ENCODE measurements at regions not wholly inside any gene's neighbourhood (a gene's known extent, or its start where the extent isn't known, plus 50 kb on each side); places are given as distances from the start of the nearest gene placed in this dataset.

DNA sequence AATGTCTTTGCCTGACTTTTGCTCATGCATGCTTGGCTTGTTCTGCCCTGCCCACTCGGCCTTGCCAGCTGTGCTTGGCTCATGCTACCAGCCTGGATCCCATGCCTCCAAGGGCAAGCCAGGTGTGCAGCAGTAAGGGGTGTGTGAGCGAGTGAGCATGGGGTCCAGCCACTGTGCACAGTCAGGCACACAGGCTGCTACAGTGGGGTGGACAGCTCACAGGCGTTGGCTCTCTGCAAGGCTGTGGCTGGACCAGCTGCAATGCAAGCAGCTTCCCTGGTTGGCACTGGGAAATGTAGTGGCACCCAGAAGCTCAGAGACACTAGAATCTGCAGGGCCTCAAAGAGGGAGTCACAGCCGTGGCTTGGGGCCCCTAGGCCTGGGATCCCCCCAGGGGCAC lies 529.7 kb downstream of the DSC3 start:
- CTCF ChIA-PET = interaction anchor here (1.3 kb wide), 1 partner anchor 14 kb away, joined by 3 read pairs; no protein-coding TSS in a partner anchor
- H3K9me3 Mint-ChIP-seq = no peaks in the 10 kb centered on the region
- H3K4me1 Mint-ChIP-seq = no peaks in the 10 kb centered on the region
- no peaks in the 10 kb centered on the region for H3K36me3 Mint-ChIP-seq (ENCODE audit: low read depth)
- POLR2A ChIA-PET = no interaction called here
- no peaks in the 10 kb centered on the region for H3K27me3 Mint-ChIP-seq
- no peak for DNase-seq
- no peak overlapping the region for H3K4me3 Mint-ChIP-seq
- no peak overlapping the region for H3K27ac Mint-ChIP-seq

- Mint-ChIP-seq H3K4me3 (no peak overlapping the region), H3K27ac (no peak overlapping the region), H3K9me3 (no peaks in the 10 kb centered on the region), H3K27me3 (no peaks in the 10 kb centered on the region), H3K4me1 (no peaks in the 10 kb centered on the region), H3K36me3 (ENCODE audit: low read depth) (no peaks in the 10 kb centered on the region)
- DNase-seq = no peak
- ChIA-PET POLR2A (no interaction called here), CTCF (no interaction called here)
Observed at GRCh38 chr18:30510882-30511281, 531.7 kb downstream of the DSC3 start.

- Mint-ChIP-seq H3K36me3 (ENCODE audit: low read depth) (no peaks in the 10 kb centered on the region), H3K9me3 (no peaks in the 10 kb centered on the region), H3K27me3 (no peaks in the 10 kb centered on the region), H3K4me1 (no peaks in the 10 kb centered on the region), H3K4me3 (no peak overlapping the region), H3K27ac (no peak overlapping the region)
- POLR2A ChIA-PET = no interaction called here
- CTCF ChIA-PET = no interaction called here
- no peak for DNase-seq
Observed at GRCh38 chr18:30501594-30501993, 540.9 kb downstream of the DSC3 start.

GRCh38 chr18:30500240-30500945 lies 542.1 kb downstream of the DSC3 start:
- CTCF ChIA-PET = no interaction called here
- Mint-ChIP-seq H3K27ac (no peak overlapping the region), H3K36me3 (ENCODE audit: low read depth) (no peaks in the 10 kb centered on the region), H3K9me3 (no peaks in the 10 kb centered on the region), H3K4me1 (no peaks in the 10 kb centered on the region), H3K4me3 (no peak overlapping the region), H3K27me3 (no peaks in the 10 kb centered on the region)
- POLR2A ChIA-PET = no interaction called here
- no peak for DNase-seq

DNA sequence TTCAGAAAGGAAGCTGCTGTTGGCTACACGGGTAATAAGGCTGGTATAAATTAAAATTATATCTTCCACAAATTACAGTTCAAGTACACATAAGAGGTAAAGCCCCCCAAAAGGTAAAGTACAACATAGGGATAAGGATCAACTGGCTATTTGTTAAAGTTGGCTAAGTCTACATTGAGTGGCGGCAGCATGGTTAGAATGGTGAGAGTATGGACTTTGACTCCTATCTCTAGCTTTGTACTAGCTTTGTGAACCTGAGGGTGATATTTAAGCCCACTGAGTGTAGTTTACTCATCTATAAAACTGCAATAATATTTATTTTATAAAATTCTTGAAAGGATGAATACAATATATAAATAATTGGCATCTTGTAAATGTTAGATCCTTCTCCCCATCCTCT lies 542.8 kb downstream of the DSC3 start:
- ChIA-PET POLR2A (no interaction called here), CTCF (no interaction called here)
- H3K4me1 Mint-ChIP-seq = no peaks in the 10 kb centered on the region
- H3K4me3 Mint-ChIP-seq = no peak overlapping the region
- DNase-seq = no peak
- no peak overlapping the region for H3K27ac Mint-ChIP-seq
- no peaks in the 10 kb centered on the region for H3K27me3 Mint-ChIP-seq
- H3K36me3 Mint-ChIP-seq (ENCODE audit: low read depth) = no peaks in the 10 kb centered on the region
- H3K9me3 Mint-ChIP-seq = no peaks in the 10 kb centered on the region

DNA sequence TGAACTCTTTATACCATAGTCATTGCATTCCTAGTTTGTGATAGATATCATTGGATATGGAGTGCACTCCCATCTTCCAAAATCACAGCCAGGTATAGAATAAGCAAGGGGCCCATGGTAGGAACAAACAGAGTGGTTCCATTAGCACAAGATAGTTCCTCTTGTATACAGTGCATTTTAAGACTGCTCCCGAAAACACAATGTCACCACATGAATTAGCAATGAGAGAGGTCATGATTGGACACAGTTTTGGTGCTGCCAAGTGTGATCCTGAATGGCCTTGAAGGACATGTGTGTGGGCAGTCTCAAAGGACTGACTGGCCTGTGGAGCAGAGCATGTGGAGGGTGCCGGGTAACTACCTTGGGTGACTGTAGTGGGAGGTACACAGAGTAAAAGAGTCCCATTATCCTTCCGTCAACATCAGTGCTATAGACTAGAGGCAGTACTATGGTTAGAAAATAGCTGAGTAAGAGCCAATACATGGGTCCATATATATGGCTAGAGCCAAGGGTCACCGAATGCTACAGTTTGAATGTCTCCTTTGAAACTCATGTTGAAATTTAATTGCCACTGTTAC lies 549.9 kb downstream of the DSC3 start:
- no peak overlapping the region for H3K4me3 Mint-ChIP-seq
- no peaks in the 10 kb centered on the region for H3K36me3 Mint-ChIP-seq (ENCODE audit: low read depth)
- H3K27me3 Mint-ChIP-seq = no peaks in the 10 kb centered on the region
- ChIA-PET POLR2A (no interaction called here), CTCF (no interaction called here)
- H3K27ac Mint-ChIP-seq = no peak overlapping the region
- no peaks in the 10 kb centered on the region for H3K4me1 Mint-ChIP-seq
- H3K9me3 Mint-ChIP-seq = no peaks in the 10 kb centered on the region
- DNase-seq = no peak

- Mint-ChIP-seq H3K9me3 (no peaks in the 10 kb centered on the region), H3K27ac (no peak overlapping the region), H3K36me3 (ENCODE audit: low read depth) (no peaks in the 10 kb centered on the region), H3K27me3 (no peaks in the 10 kb centered on the region), H3K4me3 (no peak overlapping the region), H3K4me1 (no peaks in the 10 kb centered on the region)
- CTCF ChIA-PET = no interaction called here
- POLR2A ChIA-PET = no interaction called here
- no peak for DNase-seq
Observed at GRCh38 chr18:30491815-30492551, 550.6 kb downstream of the DSC3 start.

DNA sequence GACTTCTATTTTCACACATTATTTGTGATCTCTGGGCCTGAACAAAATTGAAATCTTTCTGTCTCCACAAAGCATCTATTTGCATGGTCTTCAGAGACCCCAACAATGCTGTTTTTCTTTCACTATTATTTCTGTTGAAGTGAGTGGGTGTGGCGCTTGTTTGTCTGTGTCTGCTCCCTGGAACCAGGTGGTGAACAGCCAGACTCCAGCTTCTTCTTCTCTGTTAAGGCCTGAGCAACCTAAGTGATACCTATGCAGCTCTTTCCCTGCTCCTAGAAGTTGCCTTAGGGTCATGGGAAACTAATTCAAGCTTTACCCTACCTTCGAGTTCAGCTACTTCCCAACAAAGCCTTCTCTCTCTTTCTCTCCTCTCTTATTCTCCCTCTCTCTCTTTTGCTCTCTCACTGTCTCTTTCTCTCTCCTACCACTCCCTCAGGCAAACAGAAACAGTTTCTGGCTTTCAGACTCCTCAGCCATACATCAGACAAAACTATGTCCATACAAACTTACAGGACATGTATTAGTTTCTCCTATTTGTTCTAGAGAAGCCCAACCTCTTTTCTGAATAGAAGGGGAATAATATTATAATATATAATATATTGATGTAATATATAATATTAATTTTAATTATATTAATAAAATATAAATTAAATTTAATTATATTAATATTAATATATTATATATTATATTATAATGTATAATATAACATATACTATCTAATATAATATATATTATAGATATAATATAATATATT lies 552.5 kb downstream of the DSC3 start:
- no peaks in the 10 kb centered on the region for H3K4me1 Mint-ChIP-seq
- H3K9me3 Mint-ChIP-seq = no peaks in the 10 kb centered on the region
- no peak overlapping the region for H3K4me3 Mint-ChIP-seq
- no peak for DNase-seq
- POLR2A ChIA-PET = no interaction called here
- CTCF ChIA-PET = no interaction called here
- no peaks in the 10 kb centered on the region for H3K36me3 Mint-ChIP-seq (ENCODE audit: low read depth)
- no peaks in the 10 kb centered on the region for H3K27me3 Mint-ChIP-seq
- no peak overlapping the region for H3K27ac Mint-ChIP-seq

- no peaks in the 10 kb centered on the region for H3K27me3 Mint-ChIP-seq
- no peaks in the 10 kb centered on the region for H3K36me3 Mint-ChIP-seq (ENCODE audit: low read depth)
- H3K9me3 Mint-ChIP-seq = no peaks in the 10 kb centered on the region
- POLR2A ChIA-PET = no interaction called here
- no peak overlapping the region for H3K4me3 Mint-ChIP-seq
- H3K4me1 Mint-ChIP-seq = no peaks in the 10 kb centered on the region
- no peak for DNase-seq
- no peak overlapping the region for H3K27ac Mint-ChIP-seq
- CTCF ChIA-PET = no interaction called here
Observed at GRCh38 chr18:30487962-30488361, 554.6 kb downstream of the DSC3 start.

DNA sequence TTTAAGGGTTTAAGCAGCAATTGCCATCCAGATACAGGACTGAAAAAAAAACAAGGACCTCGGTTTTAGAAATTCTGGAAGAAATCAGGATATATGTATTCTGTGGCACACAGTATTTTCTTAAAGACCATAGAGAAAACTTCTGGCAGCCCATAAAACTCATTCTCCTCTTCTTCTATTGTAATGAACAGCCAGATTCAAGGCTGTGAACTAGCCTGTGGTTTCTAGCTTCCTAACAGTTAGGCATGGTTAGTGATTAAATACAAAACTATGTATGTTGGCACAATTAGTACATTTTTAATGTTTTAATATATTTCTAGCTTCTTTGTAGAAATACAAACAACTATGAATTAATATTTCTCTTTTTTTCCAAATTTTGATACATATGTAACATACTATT lies 555.7 kb downstream of the DSC3 start:
- Mint-ChIP-seq H3K4me3 (no peak overlapping the region), H3K27ac (no peak overlapping the region), H3K9me3 (no peaks in the 10 kb centered on the region), H3K4me1 (no peaks in the 10 kb centered on the region), H3K27me3 (no peaks in the 10 kb centered on the region), H3K36me3 (ENCODE audit: low read depth) (no peaks in the 10 kb centered on the region)
- DNase-seq = no peak
- CTCF ChIA-PET = no interaction called here
- POLR2A ChIA-PET = no interaction called here

DNA sequence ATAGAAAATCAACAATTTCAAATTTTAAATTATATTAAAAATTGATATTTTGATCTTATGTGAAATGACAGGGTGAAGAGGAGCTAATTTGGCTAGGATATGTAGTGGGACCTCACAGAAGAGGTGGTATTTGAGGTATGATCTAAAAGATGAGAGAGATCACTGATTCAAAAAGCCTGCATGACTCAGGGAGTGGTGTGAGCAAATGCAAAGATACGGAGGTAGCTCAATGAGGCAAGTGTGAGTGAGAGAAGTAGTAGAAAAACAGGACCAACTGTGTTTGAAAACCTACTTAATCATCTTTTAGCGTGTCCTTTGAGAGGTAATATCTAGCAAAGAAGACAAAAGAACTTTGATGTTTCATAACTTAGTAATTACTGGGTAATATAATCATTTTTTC lies 557.5 kb downstream of the DSC3 start:
- Mint-ChIP-seq H3K27me3 (no peaks in the 10 kb centered on the region), H3K4me3 (no peak overlapping the region), H3K4me1 (no peaks in the 10 kb centered on the region), H3K27ac (no peak overlapping the region), H3K9me3 (no peaks in the 10 kb centered on the region), H3K36me3 (ENCODE audit: low read depth) (no peaks in the 10 kb centered on the region)
- POLR2A ChIA-PET = no interaction called here
- no peak for DNase-seq
- CTCF ChIA-PET = no interaction called here

DNA sequence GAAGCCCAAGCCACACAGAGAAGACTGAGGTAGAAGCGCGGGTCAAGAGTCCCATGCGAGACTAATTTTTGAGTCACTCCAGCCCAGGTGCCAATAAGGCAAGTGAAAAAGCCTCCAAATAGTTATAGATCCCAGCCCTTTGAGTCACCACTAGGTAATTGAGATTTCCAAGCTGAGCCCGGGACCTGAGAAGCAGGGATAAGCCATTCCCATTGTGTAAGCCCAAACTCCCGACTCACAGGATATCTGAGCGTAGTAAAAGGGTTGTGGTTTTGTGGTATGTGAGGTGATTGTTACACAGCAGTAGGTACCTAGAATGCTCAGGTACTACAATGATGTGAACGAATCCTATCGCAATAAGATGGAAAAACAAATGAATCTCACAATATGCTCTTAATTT lies 560.7 kb downstream of the DSC3 start:
- Mint-ChIP-seq H3K36me3 (ENCODE audit: low read depth) (no peaks in the 10 kb centered on the region), H3K9me3 (peaks cover 2% of the 10 kb centered on the region), H3K27me3 (no peaks in the 10 kb centered on the region), H3K4me3 (no peak overlapping the region), H3K27ac (no peak overlapping the region), H3K4me1 (no peaks in the 10 kb centered on the region)
- POLR2A ChIA-PET = no interaction called here
- DNase-seq = no peak
- CTCF ChIA-PET = no interaction called here

DNA sequence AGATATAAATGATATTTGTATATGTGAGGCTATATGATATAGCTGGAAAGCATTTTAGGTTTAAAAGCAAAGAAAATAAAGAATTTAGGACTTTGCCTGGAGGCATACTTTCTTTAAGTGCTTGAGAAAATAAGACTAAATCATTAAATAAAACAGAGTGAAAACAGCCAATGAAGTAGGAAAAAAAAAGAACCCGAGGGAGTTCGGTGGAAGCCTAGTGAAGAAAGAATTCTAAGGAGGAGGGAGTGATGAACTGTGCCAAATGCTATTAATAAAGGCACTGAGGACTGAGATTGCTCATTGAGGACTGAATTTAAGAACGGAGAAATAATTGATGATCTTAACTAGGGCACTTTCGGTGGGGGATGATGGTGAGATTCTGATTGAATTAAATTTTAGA lies 573.5 kb downstream of the DSC3 start:
- Mint-ChIP-seq H3K9me3 (peaks cover 1% of the 10 kb centered on the region), H3K27me3 (no peaks in the 10 kb centered on the region), H3K27ac (no peak overlapping the region), H3K4me3 (no peak overlapping the region), H3K36me3 (ENCODE audit: low read depth) (no peaks in the 10 kb centered on the region), H3K4me1 (no peaks in the 10 kb centered on the region)
- no peak for DNase-seq
- POLR2A ChIA-PET = no interaction called here
- CTCF ChIA-PET = no interaction called here

Measured in activated CD4-positive, alpha-beta T cell treated with anti-CD3 and anti-CD28 coated beads, Interleukin-2, amount 10 ng/mL, durations not matched to agents 7 days and 5 days (primary cell).